ENCODE measurements at regions not wholly inside any gene's neighbourhood (a gene's known extent, or its start where the extent isn't known, plus 50 kb on each side); places are given as distances from the start of the nearest gene placed in this dataset.

DNA sequence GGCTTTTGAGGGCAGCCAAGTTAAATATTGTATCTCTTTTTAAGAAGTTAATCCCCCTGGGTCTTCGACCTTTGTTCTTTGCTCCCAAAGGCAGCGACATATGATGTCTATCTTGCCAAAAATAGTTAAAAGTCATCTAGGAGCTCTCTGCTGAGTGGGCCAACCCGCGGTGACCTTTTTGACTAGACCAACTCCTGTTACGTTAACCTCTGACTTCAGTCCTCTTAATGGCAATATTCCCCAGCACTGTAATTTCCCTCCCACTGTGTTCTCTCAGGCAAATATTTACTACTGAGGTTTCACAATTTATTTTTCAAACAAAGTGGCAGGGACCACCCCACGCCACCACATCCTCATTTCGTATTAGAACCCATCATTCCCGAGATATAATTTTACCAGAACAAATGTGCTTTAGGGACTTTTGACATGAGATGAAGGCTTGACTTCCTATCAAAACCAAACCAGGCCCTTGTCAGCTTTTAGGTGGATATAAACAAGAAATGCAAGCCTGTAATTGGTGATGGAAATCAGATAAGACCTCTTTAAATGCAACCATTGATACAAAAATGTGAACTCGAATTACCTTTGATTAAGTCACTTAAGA is 764.7 kb downstream of the SATB2 start:
- Histone ChIP-seq H2AFZ (ENCODE audit: low read depth) (no peak overlapping the region), H4K20me1 (ENCODE audit: insufficient read depth) (no peaks in the 10 kb centered on the region), H3K4me1 (ENCODE audit: control insufficient read depth in 1 of 2, insufficient read depth in 2 of 2, low read depth in 1 of 2, low read length in 1 of 2) (no peaks in the 10 kb centered on the region), H3F3A (replicated peaks; ENCODE audit: insufficient read depth) (no peaks in the 10 kb centered on the region), H3K27me3 (ENCODE audit: insufficient read depth) (no peaks in the 10 kb centered on the region), H3K9me3 (no peaks in the 10 kb centered on the region), H3K79me2 (ENCODE audit: insufficient read depth) (no peaks in the 10 kb centered on the region), H3K4me2 (no peak overlapping the region), H3K9ac (no peak overlapping the region), H3K36me3 (replicated peaks in 1 of 2; ENCODE audit: control insufficient read depth in 1 of 2, insufficient read depth in 2 of 2, low read length in 1 of 2) (no peaks in the 10 kb centered on the region), H3K9me2 (no peaks in the 10 kb centered on the region), H3K4me3 (ENCODE audit: low read depth in 2 of 2, low read length in 1 of 2) (no peak overlapping the region), H3K27ac (ENCODE audit: low read depth in 2 of 2, low read length in 1 of 2) (no peak overlapping the region)
- WGBS (ENCODE audit: low lambda C conversion rate): 23% methylated on average over 9 of the region's 9 CpGs
- POLR2A ChIA-PET: no interaction called here
- CTCF ChIA-PET: no interaction called here
- TF ChIP-seq NRF1 (IDR thresholded peaks at IDR 0.05; ENCODE audit: low read depth, low read length) (no peak), ELF1 (IDR thresholded peaks at IDR 0.05) (no peak), SIN3A (IDR thresholded peaks at IDR 0.05; ENCODE audit: borderline replicate concordance, low read depth, low read length) (no peak), TEAD4 (IDR thresholded peaks at IDR 0.05; ENCODE audit: borderline replicate concordance, insufficient read depth) (no peak), YY1 (IDR thresholded peaks at IDR 0.05; ENCODE audit: low read depth) (no peak), NFIC (IDR thresholded peaks at IDR 0.05; ENCODE audit: borderline replicate concordance) (no peak), SMC3 (IDR thresholded peaks at IDR 0.05; ENCODE audit: low read depth, low read length) (no peak)
- DNase-seq: no peak

DNA sequence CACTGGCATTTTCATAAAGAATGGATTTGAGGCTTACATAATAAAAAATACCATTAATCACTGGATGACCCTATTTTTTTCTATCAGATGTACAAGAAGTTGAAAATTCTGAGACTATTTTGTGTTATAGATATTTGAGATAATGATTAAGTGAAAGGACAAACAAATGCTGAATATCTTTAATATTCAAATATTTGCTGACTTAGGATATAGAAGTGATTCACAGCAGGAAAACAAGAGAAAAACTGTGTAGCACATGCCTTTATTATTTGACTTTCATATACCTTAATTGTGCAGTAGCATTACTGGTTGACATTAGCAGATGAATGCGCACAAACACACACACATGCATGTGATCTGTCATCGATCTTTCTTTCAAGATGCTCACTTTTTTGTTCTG is 766.5 kb downstream of the SATB2 start:
- CTCF ChIA-PET: no interaction called here
- H3K36me3 ChIP-seq (replicated peaks in 1 of 2; ENCODE audit: control insufficient read depth in 1 of 2, insufficient read depth in 2 of 2, low read length in 1 of 2): no peaks in the 10 kb centered on the region
- no peak overlapping the region for H3K9ac ChIP-seq
- no peak for DNase-seq
- H3F3A ChIP-seq (replicated peaks; ENCODE audit: insufficient read depth): no peaks in the 10 kb centered on the region
- H3K79me2 ChIP-seq (ENCODE audit: insufficient read depth): no peaks in the 10 kb centered on the region
- no peak overlapping the region for H3K27ac ChIP-seq (ENCODE audit: low read depth in 2 of 2, low read length in 1 of 2)
- no peaks in the 10 kb centered on the region for H3K27me3 ChIP-seq (ENCODE audit: insufficient read depth)
- H3K4me3 ChIP-seq (ENCODE audit: low read depth in 2 of 2, low read length in 1 of 2): no peak overlapping the region
- H2AFZ ChIP-seq (ENCODE audit: low read depth): no peak overlapping the region
- H3K4me1 ChIP-seq (ENCODE audit: control insufficient read depth in 1 of 2, insufficient read depth in 2 of 2, low read depth in 1 of 2, low read length in 1 of 2): no peaks in the 10 kb centered on the region
- no peaks in the 10 kb centered on the region for H4K20me1 ChIP-seq (ENCODE audit: insufficient read depth)
- no peak for TF ChIP-seq SIN3A (IDR thresholded peaks at IDR 0.05; ENCODE audit: borderline replicate concordance, low read depth, low read length)
- no peak for TF ChIP-seq MXI1 (IDR thresholded peaks at IDR 0.05; ENCODE audit: low read depth, low read length)
- TF ChIP-seq FOXM1 (IDR thresholded peaks at IDR 0.05; ENCODE audit: low read depth): no peak
- TF ChIP-seq EP300 (IDR thresholded peaks at IDR 0.05; ENCODE audit: borderline replicate concordance in 1 of 2, low read depth in 1 of 2, low read length in 1 of 2): no peak
- TF ChIP-seq SMC3 (IDR thresholded peaks at IDR 0.05; ENCODE audit: low read depth, low read length): no peak
- TF ChIP-seq RXRA (IDR thresholded peaks at IDR 0.05; ENCODE audit: borderline replicate concordance, low read depth): no peak
- TF ChIP-seq RAD21 (IDR thresholded peaks at IDR 0.05; ENCODE audit: low read length): no peak
- no peak overlapping the region for H3K4me2 ChIP-seq
- WGBS (ENCODE audit: low lambda C conversion rate): 55% methylated on average over 2 of the region's 2 CpGs
- no peaks in the 10 kb centered on the region for H3K9me3 ChIP-seq
- POLR2A ChIA-PET: no interaction called here
- H3K9me2 ChIP-seq: no peaks in the 10 kb centered on the region

DNA sequence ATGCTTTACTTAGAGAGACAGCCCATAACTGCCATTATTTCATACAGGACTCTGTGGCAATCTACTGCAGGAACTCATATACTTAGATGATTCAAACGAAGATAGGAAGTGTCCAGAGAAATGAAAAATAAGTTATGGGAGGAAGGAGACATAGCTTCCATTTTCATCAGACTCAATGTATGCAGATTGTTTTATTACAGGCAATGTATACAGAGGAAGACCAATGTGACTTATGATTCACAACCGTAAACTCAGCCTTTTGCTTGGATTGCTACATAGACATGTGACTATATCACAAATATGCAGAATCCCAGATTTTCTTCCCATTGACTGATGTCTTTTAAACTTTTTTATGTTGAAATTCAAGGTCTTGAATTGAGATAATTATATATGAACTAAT is 793.4 kb downstream of the SATB2 start:
- Histone ChIP-seq H3K9ac (no peak overlapping the region), H3K4me1 (ENCODE audit: control insufficient read depth in 1 of 2, insufficient read depth in 2 of 2, low read depth in 1 of 2, low read length in 1 of 2) (no peaks in the 10 kb centered on the region), H3K27me3 (ENCODE audit: insufficient read depth) (no peaks in the 10 kb centered on the region), H4K20me1 (ENCODE audit: insufficient read depth) (no peaks in the 10 kb centered on the region), H3K27ac (ENCODE audit: low read depth in 2 of 2, low read length in 1 of 2) (no peak overlapping the region), H3K79me2 (ENCODE audit: insufficient read depth) (no peaks in the 10 kb centered on the region), H2AFZ (ENCODE audit: low read depth) (no peak overlapping the region), H3K4me3 (ENCODE audit: low read depth in 2 of 2, low read length in 1 of 2) (no peak overlapping the region), H3F3A (replicated peaks; ENCODE audit: insufficient read depth) (no peaks in the 10 kb centered on the region), H3K9me3 (no peaks in the 10 kb centered on the region), H3K36me3 (replicated peaks in 1 of 2; ENCODE audit: control insufficient read depth in 1 of 2, insufficient read depth in 2 of 2, low read length in 1 of 2) (no peaks in the 10 kb centered on the region), H3K9me2 (no peaks in the 10 kb centered on the region), H3K4me2 (no peak overlapping the region)
- ChIA-PET CTCF (no interaction called here), POLR2A (no interaction called here)
- WGBS (ENCODE audit: low lambda C conversion rate): 29% methylated on average over 2 of the region's 2 CpGs
- no peak for DNase-seq
- no peak for TF ChIP-seq ELF1 (IDR thresholded peaks at IDR 0.05)
- TF ChIP-seq ZBTB33 (IDR thresholded peaks at IDR 0.05; ENCODE audit: borderline replicate concordance, low read depth): no peak
- no peak for TF ChIP-seq RCOR1 (IDR thresholded peaks at IDR 0.05; ENCODE audit: low read length)
- no peak for TF ChIP-seq FOXJ3 (CRISPR knock-in tag; IDR thresholded peaks at IDR 0.05)
- no peak for TF ChIP-seq TCF12 (IDR thresholded peaks at IDR 0.05)
- no peak for TF ChIP-seq CHD2 (IDR thresholded peaks at IDR 0.05; ENCODE audit: low read length, partially characterized antibody)
- no peak for TF ChIP-seq GABPA (IDR thresholded peaks at IDR 0.05; ENCODE audit: low read depth)
- no peak for TF ChIP-seq RAD21 (IDR thresholded peaks at IDR 0.05; ENCODE audit: low read length)
- no peak for TF ChIP-seq RXRA (IDR thresholded peaks at IDR 0.05; ENCODE audit: borderline replicate concordance, low read depth)
- no peak for TF ChIP-seq JUND (IDR thresholded peaks at IDR 0.05)
- no peak for TF ChIP-seq IRF3 (IDR thresholded peaks at IDR 0.05; ENCODE audit: low read depth, low read length)
- TF ChIP-seq TEAD4 (IDR thresholded peaks at IDR 0.05; ENCODE audit: borderline replicate concordance, insufficient read depth): no peak
- TF ChIP-seq EP300 (IDR thresholded peaks at IDR 0.05; ENCODE audit: borderline replicate concordance in 1 of 2, low read depth in 1 of 2, low read length in 1 of 2): no peak
- TF ChIP-seq SMC3 (IDR thresholded peaks at IDR 0.05; ENCODE audit: low read depth, low read length): no peak
